B cell (primary cell): ENCODE measurements at regions not wholly inside any gene's neighbourhood (a gene's known extent, or its start where the extent isn't known, plus 50 kb on each side); places are given as distances from the start of the nearest gene placed in this dataset.

ENCODE experiments used
- ATAC-seq: fragments of 200-7000 bp; cut with Tn5 transposase; one replicate; pipeline ENCODE4 v1.10.0; 2021; ENCODE audit warnings: low read depth, mild to moderate bottlenecking, moderate number of reproducible peaks, moderate library complexity
- CTCF ChIA-PET: fragments of 350-600 bp; sonication (Branson Sonifier 250); formaldehyde crosslinking; loops from one replicate; lab custom pipeline; 2021; ENCODE audit warnings: antibody characterized with exemption, inconsistent platforms; lab: Charles Lee
- POLR2A ChIA-PET: fragments of 350-600 bp; sonication (Branson Sonifier 250); formaldehyde crosslinking; loops from one replicate; lab custom pipeline; 2021; ENCODE audit warnings: antibody characterized with exemption; lab: Charles Lee
- DNase-seq: peaks from one replicate; pipeline ENCODE4 v3.0.0; 2013
- H2AFZ ChIP-seq: 2 replicates; pipeline ENCODE4 v1.6.1; 2012; ENCODE audit warnings: mild to moderate bottlenecking, low read depth, low read length; ENCODE audit not compliant: insufficient read depth, poor library complexity, severe bottlenecking
- H3K27ac ChIP-seq, 2 donors: 1 replicate in 1 of 2; 2 replicates in 1 of 2; pipeline ENCODE4 v1.5.1; 2012 to 2013; ENCODE audit warnings: low read length in 2 of 2, mild to moderate bottlenecking in 2 of 2, moderate library complexity in 1 of 2
- H3K27me3 ChIP-seq, 4 experiments: fragments of 200-600 bp in 1 of 4; sonication (generic) in 1 of 4; replicated peaks in 1 of 4; 1 replicate in 2 of 4; 2 replicates in 2 of 4; pipeline versions ENCODE4 v1.6.1 to v1.7.0; 2013 to 2016; ENCODE audit warnings: low read length in 3 of 4, mild to moderate bottlenecking in 2 of 4, mixed read lengths in 1 of 4, moderate library complexity in 1 of 4; ENCODE audit not compliant: insufficient read depth in 4 of 4, control insufficient read depth in 3 of 4; ENCODE audit errors: control extremely low read depth in 1 of 4
- H3K36me3 ChIP-seq, 2 experiments: replicated peaks in 1 of 2; 1 replicate in 1 of 2; 2 replicates in 1 of 2; pipeline versions ENCODE4 v1.6.1 to v1.7.1; 2013; ENCODE audit warnings: low read length in 1 of 2; ENCODE audit not compliant: insufficient read depth in 2 of 2, control insufficient read depth in 1 of 2; ENCODE audit errors: control extremely low read depth in 1 of 2, extremely low read depth in 1 of 2
- H3K4me1 ChIP-seq, 2 donors: fragments of 200-600 bp in 1 of 2; sonication (generic) in 1 of 2; 1 replicate in 1 of 2; 2 replicates in 1 of 2; pipeline versions ENCODE4 v1.5.1 to v1.6.1; 2013 to 2017; ENCODE audit warnings: low read length in 2 of 2; ENCODE audit not compliant: control insufficient read depth in 2 of 2, insufficient read depth in 2 of 2
- H3K4me2 ChIP-seq: replicated peaks from 2 replicates; pipeline ENCODE3; 2012; ENCODE audit warnings: mild to moderate bottlenecking, low read depth, low read length; ENCODE audit not compliant: poor library complexity, severe bottlenecking
- H3K4me3 ChIP-seq, 5 experiments: fragments of 200-600 bp in 1 of 5; sonication (generic) in 1 of 5; 1 replicate in 3 of 5; 2 replicates in 2 of 5; pipeline versions ENCODE4 v1.5.1 to v1.7.0; 2011 to 2016; ENCODE audit warnings: low read length in 4 of 5, mild to moderate bottlenecking in 4 of 5, low read depth in 2 of 5, control low read depth in 1 of 5, moderate library complexity in 1 of 5; ENCODE audit not compliant: insufficient read depth in 1 of 5; ENCODE audit errors: control extremely low read depth in 1 of 5, extremely low read depth in 1 of 5
- H3K79me2 ChIP-seq: fragments of 200-600 bp; sonication (generic); one replicate; pipeline ENCODE4 v1.6.0; 2016; ENCODE audit warnings: low read length; ENCODE audit not compliant: control insufficient read depth, insufficient read depth
- H3K9ac ChIP-seq: fragments of 200-600 bp; sonication (generic); 2 replicates; pipeline ENCODE4 v1.6.1; 2017; ENCODE audit warnings: mild to moderate bottlenecking, low read length, moderate library complexity
- H3K9me3 ChIP-seq, 3 donors: one replicate each; pipeline versions ENCODE4 v1.6.1 to v1.7.1; 2013; ENCODE audit warnings: low read length in 2 of 3; ENCODE audit not compliant: control insufficient read depth in 2 of 3, insufficient read depth in 1 of 3; ENCODE audit errors: control extremely low read depth in 1 of 3
- H4K20me1 ChIP-seq: 2 replicates; pipeline ENCODE4 v1.6.0; 2012; ENCODE audit warnings: mild to moderate bottlenecking, low read length; ENCODE audit not compliant: insufficient read depth, control insufficient read depth, poor library complexity, severe bottlenecking
- H3K27ac Mint-ChIP-seq: one replicate; pipeline ENCODE4 v1.8.0; 2021; ENCODE audit warnings: mixed read lengths
- H3K27me3 Mint-ChIP-seq: one replicate; pipeline ENCODE4 v1.8.0; 2021; ENCODE audit warnings: mixed read lengths
- H3K4me1 Mint-ChIP-seq: one replicate; pipeline ENCODE4 v1.8.0; 2021; ENCODE audit warnings: mixed read lengths
- H3K4me3 Mint-ChIP-seq: one replicate; pipeline ENCODE4 v1.8.0; 2021; ENCODE audit warnings: mixed read lengths
- H3K9me3 Mint-ChIP-seq: one replicate; pipeline ENCODE4 v1.8.0; 2022; ENCODE audit warnings: mixed read lengths; ENCODE audit not compliant: insufficient read depth
- EZH2 ChIP-seq: IDR thresholded peaks from 2 replicates; pipeline ENCODE4 v1.6.1; 2012; ENCODE audit warnings: borderline replicate concordance, low read depth, mild to moderate bottlenecking, moderate library complexity, low read length; ENCODE audit not compliant: insufficient read depth, poor library complexity, severe bottlenecking
- WGBS: methylation state at CpG from one replicate; pipeline ENCODE4 v1.1.5; 2013; ENCODE audit warnings: missing lambda C conversion rate; ENCODE audit not compliant: insufficient coverage; 5-methylcytosine and 5-hydroxymethylcytosine counted together
- intact Hi-C: fragments of 100-400 bp; cut with micrococcal nuclease; formaldehyde crosslinking; loops from one replicate; pipeline ENCODE4 v1.10.0; 2022
- TF ChIP-seq, protein P1 (sequence below): fragments of 200-600 bp; IDR thresholded peaks from one replicate; pipeline ENCODE4 v1.8.0; 2022; ENCODE audit warnings: antibody characterized with exemption, mild to moderate bottlenecking

DNA sequence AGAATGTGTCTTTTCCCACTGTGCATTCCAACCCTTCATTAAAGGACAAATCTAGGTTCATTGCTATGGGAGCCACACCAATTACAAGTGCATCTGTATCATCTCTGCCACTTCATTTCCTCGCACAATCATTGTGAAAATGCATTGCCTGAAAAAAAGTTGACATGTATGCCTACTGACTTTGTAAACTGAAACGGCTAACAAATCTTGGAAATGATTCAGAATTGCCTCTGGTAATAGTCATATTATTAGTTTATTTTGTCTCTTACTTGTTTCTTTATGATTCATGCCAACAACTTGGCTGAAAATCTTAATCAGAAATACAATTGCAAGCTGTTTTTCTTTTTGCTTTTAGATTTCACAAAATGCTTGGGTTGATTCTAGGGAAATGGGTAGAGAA lies 497.1 kb downstream of the ZIC1 start:
- ChIA-PET POLR2A (no interaction called here), CTCF (no interaction called here)
- no peak overlapping the region for H3K27ac ChIP-seq
- H3K27me3 ChIP-seq, result no peaks in the 10 kb centered on the region
- H2AFZ ChIP-seq, result no peak overlapping the region
- no peak overlapping the region for H3K9ac ChIP-seq
- ATAC-seq (no peak), DNase-seq (no peak)
- Mint-ChIP-seq H3K4me1 (no peaks in the 10 kb centered on the region), H3K27ac (no peak overlapping the region), H3K27me3 (no peaks in the 10 kb centered on the region), H3K4me3 (no peak overlapping the region), H3K9me3 (peaks cover 7% of the 10 kb centered on the region)
- H3K4me1 ChIP-seq, result no peaks in the 10 kb centered on the region
- H4K20me1 ChIP-seq, result no peaks in the 10 kb centered on the region
- intact Hi-C loops, result no loop called here
- H3K79me2 ChIP-seq, result no peaks in the 10 kb centered on the region
- TF ChIP-seq EZH2, result no peak
- TF ChIP-seq, protein P1, sequence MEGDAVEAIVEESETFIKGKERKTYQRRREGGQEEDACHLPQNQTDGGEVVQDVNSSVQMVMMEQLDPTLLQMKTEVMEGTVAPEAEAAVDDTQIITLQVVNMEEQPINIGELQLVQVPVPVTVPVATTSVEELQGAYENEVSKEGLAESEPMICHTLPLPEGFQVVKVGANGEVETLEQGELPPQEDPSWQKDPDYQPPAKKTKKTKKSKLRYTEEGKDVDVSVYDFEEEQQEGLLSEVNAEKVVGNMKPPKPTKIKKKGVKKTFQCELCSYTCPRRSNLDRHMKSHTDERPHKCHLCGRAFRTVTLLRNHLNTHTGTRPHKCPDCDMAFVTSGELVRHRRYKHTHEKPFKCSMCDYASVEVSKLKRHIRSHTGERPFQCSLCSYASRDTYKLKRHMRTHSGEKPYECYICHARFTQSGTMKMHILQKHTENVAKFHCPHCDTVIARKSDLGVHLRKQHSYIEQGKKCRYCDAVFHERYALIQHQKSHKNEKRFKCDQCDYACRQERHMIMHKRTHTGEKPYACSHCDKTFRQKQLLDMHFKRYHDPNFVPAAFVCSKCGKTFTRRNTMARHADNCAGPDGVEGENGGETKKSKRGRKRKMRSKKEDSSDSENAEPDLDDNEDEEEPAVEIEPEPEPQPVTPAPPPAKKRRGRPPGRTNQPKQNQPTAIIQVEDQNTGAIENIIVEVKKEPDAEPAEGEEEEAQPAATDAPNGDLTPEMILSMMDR, result no peak
- H3K36me3 ChIP-seq, result no peaks in the 10 kb centered on the region
- peaks cover 0 to 2% (median 0%) of the 10 kb centered on the region in 3 donors for H3K9me3 ChIP-seq
- no peak overlapping the region for H3K4me3 ChIP-seq
- H3K4me2 ChIP-seq, result no peak overlapping the region
- WGBS, result no CpG with 5 or more reads among the region's 2 CpGs

DNA sequence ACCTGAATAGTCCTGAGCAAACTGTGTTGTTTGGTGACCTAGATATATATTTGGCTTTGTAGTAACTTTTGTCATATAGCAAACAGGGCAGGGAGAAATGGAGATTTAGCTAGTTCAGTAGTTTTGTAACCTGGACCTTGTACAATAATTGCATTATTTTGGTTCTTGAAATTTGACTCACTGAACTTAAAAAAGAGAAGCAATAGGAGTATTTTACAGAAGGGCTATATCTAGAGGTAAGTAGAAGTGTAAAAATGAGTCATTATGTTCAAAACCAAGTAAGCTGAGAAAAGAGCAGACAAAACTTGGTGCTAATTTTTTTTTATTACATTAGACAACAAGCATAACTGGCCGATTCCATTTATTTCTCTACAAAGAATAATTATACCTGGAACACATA lies 505.4 kb downstream of the ZIC1 start:
- WGBS, result 100% methylated on average over 1 of the region's 1 CpG
- Histone ChIP-seq H3K4me1 (no peaks in the 10 kb centered on the region), H3K4me3 (no peak overlapping the region), H3K79me2 (no peaks in the 10 kb centered on the region), H3K9me3 (peaks cover 0 to 2% (median 0%) of the 10 kb centered on the region in 3 donors), H2AFZ (no peak overlapping the region), H4K20me1 (no peaks in the 10 kb centered on the region), H3K4me2 (no peak overlapping the region), H3K9ac (no peak overlapping the region), H3K27me3 (no peaks in the 10 kb centered on the region), H3K36me3 (no peaks in the 10 kb centered on the region), H3K27ac (no peak overlapping the region)
- Mint-ChIP-seq H3K4me3 (no peak overlapping the region), H3K4me1 (no peaks in the 10 kb centered on the region), H3K9me3 (peaks cover 10% of the 10 kb centered on the region), H3K27ac (no peak overlapping the region), H3K27me3 (no peaks in the 10 kb centered on the region)
- ATAC-seq (no peak), DNase-seq (no peak)
- ChIA-PET POLR2A (no interaction called here), CTCF (no interaction called here)
- no peak for TF ChIP-seq EZH2
- TF ChIP-seq, protein P1, result no peak
- intact Hi-C loops, result no loop called here
